BLaER1 (cell line): ENCODE measurements at regions not wholly inside any gene's neighbourhood (a gene's known extent, or its start where the extent isn't known, plus 50 kb on each side); places are given as distances from the start of the nearest gene placed in this dataset.
"Not testable (repeated sequence)": the region's sequence is repeated elsewhere in the genome, so short reads cannot be mapped to it uniquely, and the experiment has no call there.

Source experiments
- H3K27ac ChIP-seq: shearing (Covaris generic); formaldehyde crosslinking; 2 replicates; pipeline ENCODE4 v1.8.1; 2022
- H3K27me3 ChIP-seq: shearing (Covaris generic); formaldehyde crosslinking; 2 replicates; pipeline ENCODE4 v1.8.1; 2022
- H3K36me3 ChIP-seq: shearing (Covaris generic); formaldehyde crosslinking; 2 replicates; pipeline ENCODE4 v1.8.1; 2022
- H3K4me1 ChIP-seq: shearing (Covaris generic); formaldehyde crosslinking; 2 replicates; pipeline ENCODE4 v1.8.1; 2022
- H3K4me2 ChIP-seq: shearing (Covaris generic); formaldehyde crosslinking; 2 replicates; pipeline ENCODE4 v1.8.1; 2022
- H3K4me3 ChIP-seq: shearing (Covaris generic); formaldehyde crosslinking; 2 replicates; pipeline ENCODE4 v1.8.1; 2022
- H3K9ac ChIP-seq: shearing (Covaris generic); formaldehyde crosslinking; 2 replicates; pipeline ENCODE4 v1.8.1; 2022
- H3K9me3 ChIP-seq: shearing (Covaris generic); formaldehyde crosslinking; 2 replicates; pipeline ENCODE4 v1.8.1; 2022
- H4K20me1 ChIP-seq: shearing (Covaris generic); formaldehyde crosslinking; 2 replicates; pipeline ENCODE4 v1.8.1; 2022

DNA sequence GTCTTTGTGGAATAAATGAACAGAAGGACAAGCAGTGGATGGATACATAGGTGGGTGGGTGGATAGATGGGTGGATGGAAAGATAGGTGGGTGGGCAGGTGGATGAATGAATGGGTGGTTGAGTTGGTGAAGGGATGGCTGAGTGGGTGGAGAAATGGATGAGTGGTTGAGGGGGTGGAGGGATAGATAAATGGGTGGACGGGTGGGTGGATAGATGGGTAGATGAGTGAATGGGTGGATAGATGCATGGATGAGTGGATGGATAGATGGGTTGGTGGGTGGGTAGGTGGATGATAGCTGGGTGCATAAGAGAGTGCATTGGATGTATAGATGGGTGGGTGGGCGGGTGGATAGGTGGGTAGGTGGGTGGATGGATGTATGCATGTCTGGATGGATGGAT, 63.5 kb downstream of the UNC93B1 start:
- not testable (repeated sequence) for H3K27me3 ChIP-seq, H3K4me3 ChIP-seq, H3K4me1 ChIP-seq, H4K20me1 ChIP-seq, H3K4me2 ChIP-seq, H3K36me3 ChIP-seq, H3K9me3 ChIP-seq, H3K9ac ChIP-seq, H3K27ac ChIP-seq

DNA sequence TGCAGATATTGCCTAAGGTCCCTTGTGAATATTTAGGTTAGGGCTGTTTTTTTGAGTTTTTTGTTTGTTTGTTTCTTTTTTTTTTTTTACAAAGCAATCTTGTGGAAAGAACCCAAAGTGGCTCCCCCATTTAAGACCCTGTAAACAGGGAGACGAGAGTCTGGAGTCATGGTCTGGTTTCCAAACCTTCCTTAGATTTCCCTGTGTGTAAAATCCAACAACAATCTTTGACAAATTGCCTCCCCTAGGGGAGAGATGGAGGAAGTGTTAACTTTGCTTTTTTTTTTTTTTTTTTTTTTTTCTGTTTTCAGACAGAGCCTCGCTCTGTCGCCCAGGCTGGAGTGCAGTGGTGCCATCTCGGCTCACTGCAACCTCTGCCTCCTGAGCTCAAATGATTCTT, 64.9 kb downstream of the UNC93B1 start:
- H3K27ac ChIP-seq, H3K4me1 ChIP-seq, H3K36me3 ChIP-seq, H3K9ac ChIP-seq, H4K20me1 ChIP-seq, H3K9me3 ChIP-seq, H3K4me3 ChIP-seq, H3K27me3 ChIP-seq, H3K4me2 ChIP-seq: not testable (repeated sequence)

DNA sequence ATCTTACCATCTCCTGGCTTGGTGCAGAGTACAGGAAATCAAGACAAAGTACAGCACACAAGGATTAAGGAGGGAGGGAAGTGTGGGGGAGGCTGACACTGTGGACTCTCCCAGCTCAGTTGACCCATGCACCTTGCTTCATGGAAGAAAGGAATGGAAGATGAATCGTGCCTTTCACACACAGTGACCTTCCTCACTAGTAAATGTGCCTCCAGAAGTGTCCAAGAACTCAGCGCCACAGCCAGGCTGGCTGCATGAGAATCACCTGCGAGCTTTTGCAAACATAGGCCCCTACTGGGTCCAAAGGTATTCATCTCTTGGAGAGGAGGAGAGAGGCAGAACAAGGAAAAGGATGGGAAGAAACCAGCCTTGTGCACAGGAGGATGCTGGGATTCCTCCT, 65.5 kb downstream of the UNC93B1 start:
- not testable (repeated sequence) for H4K20me1 ChIP-seq, H3K36me3 ChIP-seq, H3K4me2 ChIP-seq, H3K4me1 ChIP-seq, H3K4me3 ChIP-seq, H3K9ac ChIP-seq, H3K9me3 ChIP-seq, H3K27ac ChIP-seq, H3K27me3 ChIP-seq

DNA sequence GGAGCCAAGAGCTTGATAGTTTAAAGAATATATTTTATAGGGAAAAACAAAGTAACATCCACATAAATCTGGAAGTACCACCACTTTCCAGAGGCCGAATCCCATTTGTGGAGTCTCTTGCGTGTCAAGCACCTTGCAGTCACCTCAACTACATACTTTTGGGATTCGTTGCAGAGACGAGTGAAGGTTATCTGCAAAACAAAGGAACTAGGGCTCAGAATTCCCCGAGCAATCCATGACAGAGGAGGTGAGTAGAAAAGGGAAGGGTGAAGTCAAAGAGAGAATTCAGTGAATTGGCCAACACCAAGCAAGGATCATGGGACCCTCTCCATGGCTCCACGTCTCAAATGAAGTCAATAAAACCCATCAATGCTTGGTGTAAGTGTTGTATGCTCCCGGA, 80.3 kb downstream of the UNC93B1 start:
- not testable (repeated sequence) for H3K4me3 ChIP-seq, H3K27me3 ChIP-seq, H3K9ac ChIP-seq, H3K4me2 ChIP-seq, H3K27ac ChIP-seq, H3K36me3 ChIP-seq, H4K20me1 ChIP-seq, H3K9me3 ChIP-seq, H3K4me1 ChIP-seq

DNA sequence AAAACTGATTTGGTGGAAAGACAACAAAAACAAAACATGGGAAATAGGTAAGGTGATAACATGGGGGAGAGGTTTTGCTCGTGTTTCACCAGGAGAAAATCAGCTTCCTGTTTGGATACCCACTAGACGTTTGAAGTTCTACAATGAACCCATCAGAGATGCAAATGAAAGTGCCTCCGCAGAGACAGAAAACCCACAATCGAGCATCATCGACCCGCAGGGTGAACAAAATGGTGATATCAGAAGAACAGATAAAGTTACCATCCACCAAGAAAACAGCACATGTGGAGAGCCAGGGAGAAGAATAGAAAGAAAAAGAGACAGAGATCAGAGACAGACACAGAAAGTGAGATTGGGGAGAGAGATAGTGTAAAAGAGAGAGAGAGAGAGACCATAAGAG, 83.4 kb downstream of the UNC93B1 start:
- H3K4me2 ChIP-seq, H3K36me3 ChIP-seq, H3K4me3 ChIP-seq, H3K9ac ChIP-seq, H3K9me3 ChIP-seq, H3K27ac ChIP-seq, H3K4me1 ChIP-seq, H4K20me1 ChIP-seq, H3K27me3 ChIP-seq: not testable (repeated sequence)

DNA sequence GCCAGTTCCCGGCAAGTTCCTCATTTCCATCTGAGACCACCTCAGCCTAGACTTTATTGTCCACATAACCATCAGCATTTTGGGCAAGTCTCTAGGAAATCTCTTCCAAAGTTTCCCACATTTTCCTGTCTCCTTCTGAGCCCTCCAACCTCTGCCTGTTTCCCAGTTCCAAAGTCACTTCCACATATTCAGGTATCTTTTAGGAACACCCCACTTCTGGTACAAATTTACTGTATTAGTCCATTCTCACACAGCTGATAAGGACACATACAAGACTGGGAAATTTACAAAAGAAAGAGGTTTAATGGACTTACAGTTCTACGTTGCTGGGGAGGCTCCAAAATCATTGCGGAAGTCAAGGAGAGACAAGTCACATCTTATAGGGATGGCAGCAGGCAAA, 91.7 kb downstream of the UNC93B1 start:
- not testable (repeated sequence) for H3K27ac ChIP-seq, H3K4me2 ChIP-seq, H3K9ac ChIP-seq, H3K27me3 ChIP-seq, H4K20me1 ChIP-seq, H3K4me3 ChIP-seq, H3K4me1 ChIP-seq, H3K36me3 ChIP-seq
- peaks cover 11% of the 10 kb centered on the region; the same call in 1 of the 2 replicates for H3K9me3 ChIP-seq

DNA sequence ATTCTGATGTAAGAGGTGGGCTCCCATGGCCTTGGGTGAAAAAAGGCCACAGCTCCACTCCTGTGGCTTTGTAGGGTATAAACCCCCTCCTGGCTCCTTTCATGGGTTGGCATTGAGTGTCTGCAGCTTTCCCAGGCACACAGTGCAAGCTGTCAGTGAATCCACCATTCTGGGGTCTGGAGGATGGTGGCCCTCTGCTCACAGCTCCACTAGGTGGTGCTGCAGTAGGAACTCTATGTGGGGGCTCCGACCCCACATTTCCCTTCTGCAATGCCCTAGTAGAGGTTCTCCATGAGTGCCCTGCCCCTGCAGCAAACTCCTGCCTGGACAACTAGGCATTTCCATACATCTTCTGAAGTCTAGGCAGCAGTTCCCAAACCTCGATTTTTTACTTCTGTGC, 92.7 kb downstream of the UNC93B1 start:
- H3K36me3 ChIP-seq, H3K4me3 ChIP-seq, H3K4me1 ChIP-seq, H4K20me1 ChIP-seq, H3K27ac ChIP-seq, H3K4me2 ChIP-seq, H3K9ac ChIP-seq, H3K27me3 ChIP-seq: not testable (repeated sequence)
- H3K9me3 ChIP-seq = peaks cover 11% of the 10 kb centered on the region; the same call in 1 of the 2 replicates

DNA sequence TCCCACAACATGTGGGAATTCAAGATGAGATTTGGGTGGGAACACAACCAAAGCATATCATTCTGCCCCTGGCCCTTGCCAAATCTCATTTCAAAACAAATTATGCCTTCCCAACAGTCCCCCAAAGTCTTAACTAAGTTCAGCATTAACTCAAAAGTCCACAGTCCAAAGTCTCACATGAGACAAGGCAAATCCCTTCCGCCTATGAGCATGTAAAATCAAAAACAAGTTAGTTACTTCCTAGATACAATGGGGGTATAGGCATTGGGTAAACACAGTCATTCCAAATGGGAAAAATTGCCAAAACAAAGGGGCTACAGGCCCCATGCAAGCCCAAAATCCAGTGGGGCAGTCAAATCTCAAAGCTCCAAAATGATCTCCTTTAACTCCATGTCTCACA, 93.1 kb downstream of the UNC93B1 start:
- H3K27me3 ChIP-seq, H4K20me1 ChIP-seq, H3K4me3 ChIP-seq, H3K4me2 ChIP-seq, H3K27ac ChIP-seq, H3K9ac ChIP-seq, H3K4me1 ChIP-seq, H3K36me3 ChIP-seq: not testable (repeated sequence)
- H3K9me3 ChIP-seq = peaks cover 11% of the 10 kb centered on the region; the same call in 1 of the 2 replicates

DNA sequence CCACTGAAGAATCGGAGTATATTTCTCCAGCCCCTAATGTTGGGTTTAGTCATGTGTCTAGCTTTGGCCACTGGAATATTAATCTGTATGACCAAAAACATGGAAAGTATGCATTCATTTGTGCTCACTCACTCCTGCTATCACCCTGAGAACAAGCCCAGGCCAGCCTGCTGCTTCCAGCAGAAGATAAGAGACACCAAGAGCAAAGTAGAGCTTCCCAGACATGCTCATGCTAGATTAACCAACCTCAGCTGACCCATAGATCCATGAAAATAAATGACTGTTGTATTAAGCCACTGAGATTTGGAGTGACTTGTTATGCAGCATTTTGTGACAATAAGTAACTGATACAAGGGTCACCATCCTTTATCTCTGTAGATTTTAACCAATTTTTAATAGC, 96.9 kb downstream of the UNC93B1 start:
- not testable (repeated sequence) for H3K27ac ChIP-seq, H3K9me3 ChIP-seq, H4K20me1 ChIP-seq, H3K36me3 ChIP-seq, H3K4me3 ChIP-seq, H3K9ac ChIP-seq, H3K4me1 ChIP-seq, H3K27me3 ChIP-seq, H3K4me2 ChIP-seq

DNA sequence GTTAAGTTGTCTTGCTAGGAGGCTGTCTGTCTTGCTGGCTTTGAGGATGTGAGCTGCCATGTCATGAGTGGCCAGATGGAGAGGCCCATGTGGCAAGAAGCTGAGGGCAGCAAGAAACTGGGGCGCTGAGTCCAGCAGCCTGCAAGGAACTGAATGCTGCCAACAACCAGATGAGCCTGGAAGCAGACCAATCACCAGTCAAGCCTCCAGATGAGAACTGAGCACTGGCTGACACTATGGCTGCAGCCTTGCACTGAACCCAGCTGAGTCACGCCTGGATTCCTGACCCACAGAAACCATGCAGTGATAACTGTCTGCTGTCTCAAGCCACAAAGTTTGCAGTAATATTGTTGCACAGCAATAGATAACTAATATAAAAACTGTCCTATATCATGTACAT, 104.4 kb downstream of the UNC93B1 start:
- not testable (repeated sequence) for H3K4me3 ChIP-seq, H3K36me3 ChIP-seq, H3K9ac ChIP-seq, H3K27ac ChIP-seq, H3K9me3 ChIP-seq, H3K4me1 ChIP-seq, H3K4me2 ChIP-seq, H3K27me3 ChIP-seq, H4K20me1 ChIP-seq

DNA sequence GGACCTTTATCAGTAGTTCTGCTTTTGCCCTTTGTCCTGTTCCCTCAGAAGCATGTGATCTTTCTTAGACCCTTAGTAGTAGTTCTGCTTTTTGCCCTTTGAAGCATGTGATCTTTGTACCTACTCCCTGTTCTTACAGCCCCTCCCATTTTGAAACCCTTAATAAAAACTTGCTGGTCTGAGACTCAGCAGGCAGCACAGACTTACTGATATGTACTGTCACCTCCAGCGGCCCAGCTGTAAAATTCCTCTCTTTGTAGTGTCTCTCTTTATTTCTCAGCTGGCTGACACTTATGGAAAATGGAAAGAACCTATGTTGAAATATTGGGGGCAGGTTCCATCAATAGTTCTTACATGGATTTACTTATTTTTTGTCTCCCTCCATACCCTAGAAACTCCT, 110.4 kb downstream of the UNC93B1 start:
- not testable (repeated sequence) for H4K20me1 ChIP-seq, H3K9ac ChIP-seq, H3K9me3 ChIP-seq, H3K4me1 ChIP-seq, H3K36me3 ChIP-seq, H3K4me3 ChIP-seq, H3K4me2 ChIP-seq, H3K27me3 ChIP-seq, H3K27ac ChIP-seq

DNA sequence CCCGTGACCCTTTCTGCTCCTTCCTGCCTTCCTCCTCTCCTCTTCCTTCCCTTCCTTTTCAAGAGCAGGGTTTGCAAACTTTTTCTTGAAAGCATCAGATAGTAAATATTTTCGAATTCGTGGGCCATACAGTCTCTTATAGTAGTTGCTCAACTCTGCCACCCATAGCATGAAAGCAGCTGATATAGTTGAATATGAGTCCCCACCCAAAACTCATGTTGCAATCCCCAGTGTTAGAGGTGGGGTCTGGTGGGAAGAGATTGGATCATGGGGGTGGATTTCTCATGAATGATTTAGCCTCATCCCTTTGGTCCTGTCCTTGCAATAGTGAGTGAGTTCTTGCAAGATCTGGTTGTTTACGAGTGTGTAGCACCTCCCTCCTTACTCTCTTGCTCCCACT, 114.3 kb downstream of the UNC93B1 start:
- H3K9me3 ChIP-seq, H3K4me3 ChIP-seq, H3K9ac ChIP-seq, H3K4me2 ChIP-seq, H4K20me1 ChIP-seq, H3K27ac ChIP-seq, H3K36me3 ChIP-seq, H3K27me3 ChIP-seq, H3K4me1 ChIP-seq: not testable (repeated sequence)

DNA sequence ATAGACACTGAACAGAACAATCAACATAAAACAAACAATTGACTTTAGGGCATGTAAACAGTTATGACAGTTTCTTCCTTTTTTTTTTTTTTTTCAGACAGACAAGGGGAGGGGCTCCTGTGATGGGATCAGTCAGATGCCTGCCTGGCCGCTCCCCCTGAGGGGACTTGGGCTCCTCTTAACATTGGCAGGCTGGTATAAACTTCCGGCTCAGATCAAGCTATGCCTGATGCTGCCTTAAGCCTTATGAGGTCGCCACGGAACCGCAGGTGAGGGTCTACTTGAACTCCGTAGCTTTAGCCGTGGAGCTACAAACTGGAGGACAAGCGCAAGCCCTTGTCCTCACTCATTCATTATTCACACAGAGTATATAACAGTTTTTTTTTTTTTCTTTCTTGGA, 115.8 kb downstream of the UNC93B1 start:
- H3K4me2 ChIP-seq = not testable (repeated sequence)

DNA sequence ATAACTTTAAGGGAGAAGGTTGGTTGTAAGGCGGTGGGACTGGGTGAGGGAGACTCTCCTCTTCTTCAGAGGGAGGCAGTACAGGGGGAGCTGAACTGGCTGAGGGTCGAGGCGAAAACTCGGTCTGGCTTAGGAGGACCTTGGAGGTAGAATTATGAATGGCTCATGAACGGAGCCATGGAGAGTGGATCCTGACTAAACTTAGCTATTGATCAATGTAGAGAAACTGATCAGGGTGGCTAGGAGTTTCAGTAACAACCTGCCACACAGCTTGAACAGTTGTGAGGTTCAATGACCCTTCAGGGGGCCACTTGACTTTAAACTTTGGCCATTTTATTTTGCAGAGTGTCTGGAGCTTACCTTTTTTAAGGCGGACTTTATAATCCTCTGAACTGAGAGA, 117.2 kb downstream of the UNC93B1 start:
- H3K9me3 ChIP-seq, H3K4me2 ChIP-seq, H3K36me3 ChIP-seq, H3K4me3 ChIP-seq, H3K4me1 ChIP-seq, H3K27me3 ChIP-seq, H4K20me1 ChIP-seq, H3K27ac ChIP-seq, H3K9ac ChIP-seq: not testable (repeated sequence)

More for the DNA sequence above, 115.8 kb downstream of the UNC93B1 start:
- H3K9me3 ChIP-seq, H3K36me3 ChIP-seq, H3K9ac ChIP-seq, H3K4me3 ChIP-seq, H3K27me3 ChIP-seq, H3K4me1 ChIP-seq, H4K20me1 ChIP-seq, H3K27ac ChIP-seq: not testable (repeated sequence)

DNA sequence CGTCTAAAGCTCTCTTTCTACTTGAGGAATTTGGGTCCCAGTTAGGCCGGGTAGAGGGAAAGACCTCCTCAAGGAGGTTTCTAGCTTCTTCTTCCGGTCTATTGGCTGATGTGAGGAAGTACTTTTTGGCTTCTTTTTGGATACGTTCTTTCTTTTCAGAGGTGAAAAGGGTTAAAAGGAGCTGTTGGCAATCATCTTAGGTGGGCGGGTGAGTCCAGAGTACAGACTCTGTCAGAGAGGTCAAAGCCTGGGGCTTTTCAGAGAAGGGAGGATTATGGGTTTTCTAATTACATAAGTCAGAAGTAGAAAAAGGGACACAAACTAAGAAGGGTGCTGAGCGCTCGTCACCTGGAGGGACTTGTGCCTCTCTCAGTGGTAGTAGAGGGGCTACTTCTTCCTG, 117.7 kb downstream of the UNC93B1 start:
- H3K4me1 ChIP-seq, H3K9me3 ChIP-seq, H3K4me3 ChIP-seq, H3K9ac ChIP-seq, H3K36me3 ChIP-seq, H4K20me1 ChIP-seq, H3K4me2 ChIP-seq, H3K27me3 ChIP-seq, H3K27ac ChIP-seq: not testable (repeated sequence)

DNA sequence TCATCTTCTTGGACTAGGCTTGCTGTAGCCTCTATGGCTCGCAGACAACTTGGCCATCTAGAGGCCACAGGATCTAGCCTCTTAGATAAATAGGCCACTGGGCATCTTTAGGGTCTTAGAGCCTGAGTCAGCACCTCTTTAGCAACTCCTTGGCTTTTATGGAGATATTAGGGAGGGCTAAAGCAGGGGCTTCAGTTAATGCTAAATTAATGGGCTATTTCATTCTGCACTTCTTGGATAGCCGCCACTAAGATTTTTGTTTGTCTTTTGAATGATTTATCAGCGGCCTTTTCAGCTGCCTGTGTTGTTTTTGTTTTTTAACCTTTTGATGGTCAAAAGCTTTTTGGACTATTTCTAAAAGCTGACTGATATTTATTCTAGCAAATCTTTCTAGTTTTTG, 118.3 kb downstream of the UNC93B1 start:
- H3K9ac ChIP-seq, H3K4me2 ChIP-seq, H3K27me3 ChIP-seq: not testable (repeated sequence)

More for the DNA sequence above, 118.3 kb downstream of the UNC93B1 start:
- not testable (repeated sequence) for H3K9me3 ChIP-seq, H3K4me1 ChIP-seq, H3K4me3 ChIP-seq, H3K27ac ChIP-seq, H3K36me3 ChIP-seq, H4K20me1 ChIP-seq
